GM18909 (cell line): ENCODE measurements at regions not wholly inside any gene's neighbourhood (a gene's known extent, or its start where the extent isn't known, plus 50 kb on each side); places are given as distances from the start of the nearest gene placed in this dataset.

Experiments used
- ATAC-seq: cut with Tn5 transposase; IDR thresholded peaks from one replicate; pipeline ENCODE4 v1.9.1; 2021; ENCODE audit warnings: mild to moderate bottlenecking; ENCODE audit not compliant: unreplicated experiment, poor library complexity

DNA sequence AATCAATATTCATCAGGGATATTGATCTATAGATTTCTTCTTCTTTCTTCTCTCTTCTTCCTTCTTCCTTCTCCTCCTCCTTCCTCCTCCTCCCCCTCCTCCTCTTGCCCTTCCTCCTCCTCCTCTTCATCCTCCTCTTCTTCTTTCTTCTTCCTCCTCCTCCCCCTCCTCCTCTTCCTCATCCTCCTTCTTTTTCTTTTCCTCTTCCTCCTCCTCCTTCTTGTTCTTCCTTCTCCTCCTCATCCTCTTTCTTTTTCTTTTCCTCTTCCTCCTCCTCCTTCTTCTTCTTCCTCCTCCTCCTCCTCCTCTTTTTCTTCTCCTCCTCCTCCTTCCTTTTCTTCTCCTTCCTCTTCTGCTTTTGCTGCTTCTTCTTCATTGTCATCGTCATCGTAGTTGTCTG, 52.4 kb upstream of the SERINC1 start:
- ATAC-seq: no peak

GRCh38 chr6:122530440-122531046, 58.9 kb upstream of the SERINC1 start:
- peak; percentile 97 for ATAC-seq

GRCh38 chr6:122548281-122548680, 61.9 kb upstream of the PKIB start:
- no peak for ATAC-seq

- ATAC-seq: no peak
Observed at GRCh38 chr6:122548820-122549219, 61.4 kb upstream of the PKIB start.

- ATAC-seq: no peak
Observed at GRCh38 chr6:122553697-122554096, 56.5 kb upstream of the PKIB start.

DNA sequence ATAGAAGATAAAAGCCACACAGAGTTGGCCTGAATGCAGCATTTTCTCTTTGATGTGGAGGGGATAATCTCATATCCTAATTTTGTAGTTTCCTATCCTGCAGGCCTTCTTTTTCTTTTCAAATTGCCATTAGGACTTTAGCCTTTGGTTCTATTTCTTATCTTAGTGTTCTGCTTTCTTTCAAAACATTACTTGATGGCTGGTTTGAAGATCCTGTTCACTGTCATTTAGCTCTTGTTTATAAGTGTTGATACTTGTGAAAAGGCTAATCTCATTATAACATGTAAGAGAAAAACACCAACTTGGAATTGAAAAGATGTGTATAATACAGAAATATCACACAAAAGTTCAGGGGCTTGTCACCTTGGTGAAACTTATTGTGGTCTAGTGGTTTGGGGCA, 54.6 kb upstream of the PKIB start:
- ATAC-seq: no peak

DNA sequence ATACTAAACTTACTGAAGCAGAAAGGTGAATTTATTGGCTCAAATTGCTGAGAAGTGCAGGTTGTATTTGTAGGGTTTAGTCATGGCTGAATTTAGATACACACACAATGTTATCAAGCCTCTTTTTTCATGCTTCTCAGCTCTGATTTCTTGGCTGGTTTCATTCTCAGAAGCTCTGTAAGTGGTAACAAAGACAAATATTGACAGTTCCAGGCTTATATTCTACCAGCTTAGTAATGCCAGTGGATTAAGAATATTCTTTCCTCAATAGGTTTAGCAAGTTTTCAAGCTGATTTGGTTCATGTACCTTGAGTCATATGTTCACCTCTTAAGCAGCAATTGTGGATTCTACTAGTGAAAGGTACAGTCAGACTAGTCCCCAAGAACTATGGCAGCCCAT, 52.1 kb upstream of the PKIB start:
- ATAC-seq: no peak
